ENCODE measurements at regions not wholly inside any gene's neighbourhood (a gene's known extent, or its start where the extent isn't known, plus 50 kb on each side); places are given as distances from the start of the nearest gene placed in this dataset.

DNA sequence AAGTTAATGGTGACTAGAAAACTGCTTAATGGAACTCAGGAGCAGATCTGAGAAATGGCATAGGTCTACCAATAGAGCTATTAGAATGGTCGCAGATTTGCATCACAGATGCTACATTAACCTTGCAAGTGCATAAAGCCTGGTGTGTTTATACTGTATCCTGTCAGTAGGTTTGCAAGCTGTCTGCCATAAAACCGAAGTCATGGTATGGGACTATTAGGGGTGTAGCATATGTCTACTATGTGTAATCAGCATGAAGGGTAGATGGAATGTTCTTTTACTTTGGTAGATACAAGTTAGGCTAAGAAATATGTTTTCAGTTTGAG, 574.2 kb upstream of the ADGRL2 start:
- no peak for DNase-seq (ENCODE audit: low spot score)
- Histone ChIP-seq H3K36me3 (ENCODE audit: control insufficient read depth in 4 of 4, insufficient read depth in 3 of 4, low read depth in 1 of 4, low read length in 3 of 4) (no peaks in the 10 kb centered on the region), H3K4me3 (ENCODE audit: low read depth in 1 of 3, low read length in 3 of 3) (no peak overlapping the region), H3K27me3 (ENCODE audit: control insufficient read depth in 4 of 4, insufficient read depth in 4 of 4, low read length in 3 of 4) (no peaks in the 10 kb centered on the region), H3K27ac (ENCODE audit: low read depth in 1 of 2, low read length in 2 of 2) (no peak overlapping the region), H3K9me3 (ENCODE audit: control insufficient read depth in 4 of 4, low read length in 3 of 4) (no peaks in the 10 kb centered on the region), H3K4me1 (ENCODE audit: control insufficient read depth in 4 of 4, insufficient read depth in 4 of 4, low read length in 3 of 4) (no peaks in the 10 kb centered on the region), H3K9ac (ENCODE audit: low read depth in 1 of 2, low read length in 2 of 2) (no peak overlapping the region)
- no peak for TF ChIP-seq YY1 (IDR thresholded peaks at IDR 0.05)
- TF ChIP-seq REST (IDR thresholded peaks at IDR 0.05) = no peak
- TF ChIP-seq FOXA1 (IDR thresholded peaks at IDR 0.05) = no peak
- TF ChIP-seq, protein P1, sequence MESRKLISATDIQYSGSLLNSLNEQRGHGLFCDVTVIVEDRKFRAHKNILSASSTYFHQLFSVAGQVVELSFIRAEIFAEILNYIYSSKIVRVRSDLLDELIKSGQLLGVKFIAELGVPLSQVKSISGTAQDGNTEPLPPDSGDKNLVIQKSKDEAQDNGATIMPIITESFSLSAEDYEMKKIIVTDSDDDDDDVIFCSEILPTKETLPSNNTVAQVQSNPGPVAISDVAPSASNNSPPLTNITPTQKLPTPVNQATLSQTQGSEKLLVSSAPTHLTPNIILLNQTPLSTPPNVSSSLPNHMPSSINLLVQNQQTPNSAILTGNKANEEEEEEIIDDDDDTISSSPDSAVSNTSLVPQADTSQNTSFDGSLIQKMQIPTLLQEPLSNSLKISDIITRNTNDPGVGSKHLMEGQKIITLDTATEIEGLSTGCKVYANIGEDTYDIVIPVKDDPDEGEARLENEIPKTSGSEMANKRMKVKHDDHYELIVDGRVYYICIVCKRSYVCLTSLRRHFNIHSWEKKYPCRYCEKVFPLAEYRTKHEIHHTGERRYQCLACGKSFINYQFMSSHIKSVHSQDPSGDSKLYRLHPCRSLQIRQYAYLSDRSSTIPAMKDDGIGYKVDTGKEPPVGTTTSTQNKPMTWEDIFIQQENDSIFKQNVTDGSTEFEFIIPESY (IDR thresholded peaks at IDR 0.05) = no peak
- no peak for TF ChIP-seq GABPA (IDR thresholded peaks at IDR 0.05 in 1 of 2, conservative IDR thresholded peaks at IDR 0.05 in 1 of 2)
- TF ChIP-seq EGR1 (IDR thresholded peaks at IDR 0.05; ENCODE audit: low read depth in 2 of 2) = no peak
- no peak for TF ChIP-seq RAD21 (IDR thresholded peaks at IDR 0.05)
- TF ChIP-seq FOXA2 (IDR thresholded peaks at IDR 0.05) = no peak
- TF ChIP-seq HNF4G (IDR thresholded peaks at IDR 0.05) = no peak
- no peak for TF ChIP-seq SP1 (IDR thresholded peaks at IDR 0.05)
- TF ChIP-seq MAX (IDR thresholded peaks at IDR 0.05) = no peak
- TF ChIP-seq, protein P2, sequence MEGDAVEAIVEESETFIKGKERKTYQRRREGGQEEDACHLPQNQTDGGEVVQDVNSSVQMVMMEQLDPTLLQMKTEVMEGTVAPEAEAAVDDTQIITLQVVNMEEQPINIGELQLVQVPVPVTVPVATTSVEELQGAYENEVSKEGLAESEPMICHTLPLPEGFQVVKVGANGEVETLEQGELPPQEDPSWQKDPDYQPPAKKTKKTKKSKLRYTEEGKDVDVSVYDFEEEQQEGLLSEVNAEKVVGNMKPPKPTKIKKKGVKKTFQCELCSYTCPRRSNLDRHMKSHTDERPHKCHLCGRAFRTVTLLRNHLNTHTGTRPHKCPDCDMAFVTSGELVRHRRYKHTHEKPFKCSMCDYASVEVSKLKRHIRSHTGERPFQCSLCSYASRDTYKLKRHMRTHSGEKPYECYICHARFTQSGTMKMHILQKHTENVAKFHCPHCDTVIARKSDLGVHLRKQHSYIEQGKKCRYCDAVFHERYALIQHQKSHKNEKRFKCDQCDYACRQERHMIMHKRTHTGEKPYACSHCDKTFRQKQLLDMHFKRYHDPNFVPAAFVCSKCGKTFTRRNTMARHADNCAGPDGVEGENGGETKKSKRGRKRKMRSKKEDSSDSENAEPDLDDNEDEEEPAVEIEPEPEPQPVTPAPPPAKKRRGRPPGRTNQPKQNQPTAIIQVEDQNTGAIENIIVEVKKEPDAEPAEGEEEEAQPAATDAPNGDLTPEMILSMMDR (IDR thresholded peaks at IDR 0.05; ENCODE audit: low read depth, low read length, missing input control) = no peak
- TF ChIP-seq RXRA (IDR thresholded peaks at IDR 0.05) = no peak
- no peak for TF ChIP-seq NR2F2 (IDR thresholded peaks at IDR 0.05)
- TF ChIP-seq TAF1 (conservative IDR thresholded peaks at IDR 0.05) = no peak
- no peak for TF ChIP-seq HNF4A (conservative IDR thresholded peaks at IDR 0.05)
- TF ChIP-seq JUND (IDR thresholded peaks at IDR 0.05) = no peak
- TF ChIP-seq, protein P3, sequence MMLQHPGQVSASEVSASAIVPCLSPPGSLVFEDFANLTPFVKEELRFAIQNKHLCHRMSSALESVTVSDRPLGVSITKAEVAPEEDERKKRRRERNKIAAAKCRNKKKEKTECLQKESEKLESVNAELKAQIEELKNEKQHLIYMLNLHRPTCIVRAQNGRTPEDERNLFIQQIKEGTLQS (IDR thresholded peaks at IDR 0.05) = no peak
- WGBS = 87% methylated on average over 2 of the region's 2 CpGs

All from liver (tissue), 8 donors.